SH-SY5Y (cell line): ENCODE measurements at regions not wholly inside any gene's neighbourhood (a gene's known extent, or its start where the extent isn't known, plus 50 kb on each side); places are given as distances from the start of the nearest gene placed in this dataset.
A peak's percentile ranks its signal among the peaks of the same experiment; 100 is the strongest.

Source experiments
- GATA2 ChIP-seq: IDR thresholded peaks from 2 replicates; pipeline ENCODE4 v1.6.1; 2011; ENCODE audit warnings: mild to moderate bottlenecking, low read depth, low read length
- GATA3 ChIP-seq: IDR thresholded peaks from 2 replicates; pipeline ENCODE4 v1.6.1; 2011; ENCODE audit warnings: low read depth, mild to moderate bottlenecking, low read length, moderate library complexity

DNA sequence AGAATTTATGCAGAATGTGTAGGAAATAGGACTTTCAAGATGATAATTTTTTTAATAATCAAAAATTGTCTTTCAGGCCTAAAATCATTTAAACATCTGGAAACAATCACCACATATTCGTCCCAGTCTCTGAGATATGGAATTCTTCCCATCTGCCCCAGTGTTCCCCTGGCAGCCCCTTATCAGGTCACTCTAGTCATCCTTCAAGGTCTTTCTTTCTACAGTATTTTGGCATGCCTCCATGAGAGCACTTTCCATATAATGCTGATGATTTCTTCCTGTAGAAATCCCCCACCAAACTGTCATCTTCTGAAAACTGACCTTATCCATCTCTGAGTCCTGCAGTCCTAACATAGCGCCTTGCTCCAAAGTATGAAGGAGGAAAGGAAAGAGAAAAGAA, 422.1 kb downstream of the RPS29 start:
- TF ChIP-seq GATA2: peak; percentile 81
- TF ChIP-seq GATA3: 0 out of 2 replicates have a peak, but pooled peaks have one; percentile 49
